Loucy (cell line): ENCODE measurements at regions not wholly inside any gene's neighbourhood (a gene's known extent, or its start where the extent isn't known, plus 50 kb on each side); places are given as distances from the start of the nearest gene placed in this dataset.

Experiments used
- CTCF ChIP-seq: fragments of 200-600 bp; sonication (generic); conservative IDR thresholded peaks from 2 replicates; pipeline ENCODE4 v1.5.1; 2014; ENCODE audit warnings: mild to moderate bottlenecking, antibody characterized with exemption, low read length
- EZH2phosphoT487 ChIP-seq: fragments of 200-600 bp; IDR thresholded peaks from 2 replicates; pipeline ENCODE4 v1.6.1; 2018; ENCODE audit warnings: antibody characterized with exemption, mild to moderate bottlenecking, moderate library complexity, borderline replicate concordance

- TF ChIP-seq CTCF (no peak), EZH2phosphoT487 (no peak)
Measured at GRCh38 chr4:62359441-62360155, 1159.5 kb downstream of the ADGRL3 start.
